SK-N-SH treated with all-trans-retinoic acid at 6 μM for 48 hours (cell line): ENCODE measurements at regions not wholly inside any gene's neighbourhood (a gene's known extent, or its start where the extent isn't known, plus 50 kb on each side); places are given as distances from the start of the nearest gene placed in this dataset.
"Not testable (repeated sequence)": the region's sequence is repeated elsewhere in the genome, so short reads cannot be mapped to it uniquely, and the experiment has no call there.

Experiments used
- ATAC-seq: fragments of 200-7000 bp; cut with Tn5 transposase; 3 replicates; pipeline ENCODE4 v1.9.1; 2020; ENCODE audit warnings: mild to moderate bottlenecking, moderate library complexity

GRCh38 chr16:32947336-32947735 lies 246.7 kb upstream of the TP53TG3C start:
- not testable (repeated sequence) for ATAC-seq

- ATAC-seq = not testable (repeated sequence)
These were observed 247.9 kb upstream of the TP53TG3C start for GRCh38 chr16:32946041-32946560.

- not testable (repeated sequence) for ATAC-seq
These were observed 248.7 kb upstream of the TP53TG3C start for GRCh38 chr16:32945311-32945710.

- ATAC-seq = peak; percentile 84
These were observed 254.2 kb upstream of the TP53TG3C start for GRCh38 chr16:32939845-32940244.

GRCh38 chr16:32937929-32938328 lies 256.1 kb upstream of the TP53TG3C start:
- ATAC-seq = not testable (repeated sequence)

GRCh38 chr16:32932240-32933040 lies 256.5 kb upstream of the TP53TG3 start:
- peak; percentile 97 for ATAC-seq

- ATAC-seq = not testable (repeated sequence)
These were observed 249.2 kb upstream of the TP53TG3 start for GRCh38 chr16:32925192-32925591.

- not testable (repeated sequence) for ATAC-seq
These were observed 246.6 kb upstream of the TP53TG3 start for GRCh38 chr16:32922578-32922977.

- not testable (repeated sequence) for ATAC-seq
These were observed 239.4 kb upstream of the TP53TG3 start for GRCh38 chr16:32915346-32915745.

DNA sequence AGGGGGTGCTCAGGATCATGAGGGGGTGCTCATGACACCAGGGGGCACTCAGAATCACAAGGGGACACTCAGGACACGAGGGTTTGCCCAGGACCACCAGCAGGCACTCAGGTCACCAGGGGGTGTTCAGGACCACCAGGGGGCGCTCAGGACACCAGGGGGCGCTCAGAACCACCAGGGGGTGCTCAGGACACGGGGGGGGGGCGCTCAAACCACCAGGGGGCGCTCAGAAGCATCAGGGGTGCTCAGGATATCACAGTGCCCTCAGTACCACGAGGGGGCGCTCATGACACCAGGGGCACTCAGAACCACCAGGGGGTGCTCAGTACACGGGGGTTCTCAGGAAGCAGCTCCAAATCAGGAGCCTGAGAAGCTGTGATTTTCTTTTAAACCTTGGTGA lies 221.8 kb upstream of the TP53TG3 start:
- ATAC-seq = not testable (repeated sequence)

DNA sequence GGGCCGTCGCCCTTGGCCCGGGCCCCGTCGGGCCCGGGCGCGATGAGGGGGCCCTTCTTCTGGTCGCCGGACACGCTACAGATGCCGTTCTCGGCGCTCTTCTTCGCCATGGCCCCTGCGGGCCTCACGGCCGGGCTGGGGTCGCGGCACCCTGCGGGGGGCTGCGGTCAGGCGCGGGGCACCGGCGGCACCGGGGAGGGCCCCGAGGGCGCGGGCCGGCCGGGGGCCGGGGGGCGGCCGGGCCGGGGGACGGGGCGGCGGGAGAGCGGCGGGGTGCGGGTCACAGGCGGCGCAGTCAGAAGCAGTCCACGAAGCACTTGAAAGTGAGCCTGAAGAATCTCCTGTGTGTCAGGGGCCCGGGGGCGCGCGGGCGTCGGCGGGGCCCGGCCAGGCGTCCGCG lies 209.4 kb upstream of the TP53TG3 start:
- ATAC-seq = not testable (repeated sequence)

- ATAC-seq = not testable (repeated sequence)
These were observed 208.6 kb upstream of the TP53TG3 start for GRCh38 chr16:32884556-32884955.

DNA sequence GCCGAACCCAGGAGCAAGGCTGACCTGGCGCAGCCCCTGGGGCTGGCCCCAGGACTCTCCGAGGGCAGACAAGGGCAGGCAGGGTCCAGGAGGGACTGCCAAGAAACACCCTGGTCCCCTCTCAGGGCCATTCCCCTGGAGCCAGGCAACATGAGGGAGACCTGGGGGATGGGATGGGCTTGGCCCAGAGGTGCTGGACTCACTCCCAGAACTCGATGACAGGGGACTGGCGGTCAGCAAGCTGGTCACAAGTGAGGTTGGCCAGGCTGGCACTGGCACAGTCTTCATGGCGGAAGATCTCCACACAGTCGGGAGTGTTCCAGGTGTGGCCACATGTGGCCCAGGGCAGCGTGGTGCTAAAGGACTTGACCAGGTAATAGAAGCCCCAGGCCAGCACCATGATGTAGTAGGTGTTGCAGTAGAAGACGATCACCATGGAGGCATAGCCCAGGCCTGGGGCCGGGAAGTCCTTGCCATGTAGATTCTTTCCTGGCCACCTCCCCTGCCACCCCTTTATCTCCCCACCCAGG lies 206.4 kb upstream of the TP53TG3 start:
- not testable (repeated sequence) for ATAC-seq

DNA sequence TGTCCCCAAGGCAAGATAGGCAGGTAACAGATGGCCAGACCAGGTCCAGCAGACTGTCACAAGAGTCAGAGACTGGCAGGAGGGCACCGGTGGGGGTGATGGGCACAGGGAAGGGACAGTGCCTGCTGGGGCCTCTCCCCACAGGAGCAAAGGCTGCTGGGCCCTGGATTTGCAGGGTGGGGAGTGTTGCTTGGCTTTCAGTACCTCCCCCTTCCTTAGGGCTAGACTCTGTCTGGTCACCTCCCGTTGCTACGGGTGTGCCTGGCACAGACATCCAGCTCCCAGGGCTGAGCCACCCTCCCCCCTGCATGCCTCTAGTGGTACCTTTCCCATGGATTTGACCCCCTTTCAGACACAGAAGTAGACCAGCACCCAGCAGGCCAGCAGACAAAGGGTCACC lies 205.7 kb upstream of the TP53TG3 start:
- not testable (repeated sequence) for ATAC-seq

DNA sequence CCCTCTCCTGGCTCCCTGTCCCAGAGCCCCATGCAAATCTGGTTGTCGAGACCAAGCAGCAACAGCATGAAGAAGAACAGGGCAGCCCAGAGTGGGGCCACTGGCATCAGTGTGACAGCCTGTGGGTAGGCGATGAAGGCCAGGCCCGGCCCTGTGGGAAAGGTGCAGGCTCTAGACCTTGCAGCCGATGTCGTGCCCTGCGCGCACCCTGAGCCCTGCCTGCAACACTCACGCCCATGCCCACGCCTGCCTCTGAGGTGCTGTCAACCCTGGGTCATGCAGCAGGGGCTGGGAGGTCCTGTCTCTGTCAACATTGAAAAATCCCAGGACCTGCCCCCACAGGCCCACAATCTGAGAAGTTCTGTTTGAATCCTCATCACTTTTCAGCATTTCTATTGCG lies 204.0 kb upstream of the TP53TG3 start:
- not testable (repeated sequence) for ATAC-seq

DNA sequence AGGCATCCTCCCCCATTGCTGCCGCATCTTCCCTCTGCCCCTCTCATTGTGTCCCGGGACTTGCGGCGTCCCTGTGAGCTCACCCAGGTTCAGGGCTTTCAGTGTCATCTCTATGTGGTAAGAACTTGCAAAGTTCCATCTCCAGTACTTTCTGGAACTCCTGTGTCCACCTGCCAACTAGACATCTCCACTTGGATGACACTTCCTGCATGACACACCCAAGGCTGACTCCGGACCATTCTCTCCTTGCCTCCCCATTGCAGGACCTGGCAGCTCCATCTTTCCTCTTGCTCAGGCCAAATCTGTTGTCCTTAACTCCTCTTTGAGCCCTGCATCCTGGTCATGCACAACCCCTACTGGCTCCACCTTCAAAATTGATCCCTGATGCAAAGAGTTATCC lies 200.8 kb upstream of the TP53TG3 start:
- not testable (repeated sequence) for ATAC-seq

GRCh38 chr16:32873783-32874182 lies 197.8 kb upstream of the TP53TG3 start:
- not testable (repeated sequence) for ATAC-seq

DNA sequence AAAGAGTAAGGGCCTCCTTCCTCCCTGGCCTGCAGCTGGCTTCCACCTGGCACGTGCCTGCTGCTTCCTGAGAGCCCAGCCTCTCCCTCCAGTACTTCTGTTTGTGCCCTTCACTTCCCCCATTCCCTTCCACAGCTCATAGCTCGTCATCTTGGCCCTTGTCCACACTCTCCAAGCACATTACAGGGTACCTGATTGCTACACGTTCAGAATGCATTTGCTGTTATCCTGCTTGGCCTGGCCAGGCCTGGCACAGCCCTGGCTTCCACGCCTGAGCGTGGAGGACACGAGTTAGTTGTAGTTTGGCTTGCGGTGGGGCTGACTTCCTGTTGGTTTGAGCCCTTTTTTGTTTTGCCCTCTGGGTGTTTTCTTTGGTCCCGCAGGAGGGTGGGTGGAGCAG lies 197.2 kb upstream of the TP53TG3 start:
- ATAC-seq = not testable (repeated sequence)

GRCh38 chr16:32870628-32871027 lies 194.7 kb upstream of the TP53TG3 start:
- not testable (repeated sequence) for ATAC-seq

DNA sequence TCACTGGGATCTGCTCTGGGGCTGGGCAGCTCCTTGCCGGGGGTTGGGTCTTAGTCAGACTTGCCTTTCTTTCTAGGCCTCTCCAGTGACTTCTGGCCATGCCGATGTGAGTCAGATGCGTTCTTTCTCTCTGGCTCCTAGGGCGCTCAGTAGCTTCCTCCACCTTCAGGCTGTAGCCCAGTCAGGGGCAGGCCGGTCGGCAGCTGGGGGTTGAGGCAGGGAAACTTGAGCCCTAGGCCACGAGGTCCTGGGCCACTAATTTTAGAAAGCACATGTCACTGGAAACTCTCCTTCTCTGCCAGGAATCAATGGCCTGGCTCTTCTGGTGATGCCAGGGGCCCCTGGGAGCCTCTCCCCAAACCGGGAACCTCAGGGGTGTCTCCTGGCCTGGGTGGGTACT lies 192.4 kb upstream of the TP53TG3 start:
- not testable (repeated sequence) for ATAC-seq

GRCh38 chr16:32865284-32865683 lies 189.3 kb upstream of the TP53TG3 start:
- ATAC-seq = peak; percentile 97

GRCh38 chr16:32861476-32862201 lies 185.7 kb upstream of the TP53TG3 start:
- not testable (repeated sequence) for ATAC-seq

GRCh38 chr16:32847379-32847778 lies 171.4 kb upstream of the TP53TG3 start:
- not testable (repeated sequence) for ATAC-seq
